IMR-90 (cell line): ENCODE measurements at regions not wholly inside any gene's neighbourhood (a gene's known extent, or its start where the extent isn't known, plus 50 kb on each side); places are given as distances from the start of the nearest gene placed in this dataset.

Experiments
- POLR2A ChIP-seq: IDR thresholded peaks from 2 replicates; pipeline ENCODE4 v1.6.1; 2012; ENCODE audit warnings: mild to moderate bottlenecking, low read depth, low read length
- TF ChIP-seq, protein P1 (sequence below): conservative IDR thresholded peaks from 2 replicates; pipeline ENCODE4 v1.5.1; 2012; ENCODE audit warnings: mild to moderate bottlenecking, low read depth, low read length, improper control_type of control experiment

DNA sequence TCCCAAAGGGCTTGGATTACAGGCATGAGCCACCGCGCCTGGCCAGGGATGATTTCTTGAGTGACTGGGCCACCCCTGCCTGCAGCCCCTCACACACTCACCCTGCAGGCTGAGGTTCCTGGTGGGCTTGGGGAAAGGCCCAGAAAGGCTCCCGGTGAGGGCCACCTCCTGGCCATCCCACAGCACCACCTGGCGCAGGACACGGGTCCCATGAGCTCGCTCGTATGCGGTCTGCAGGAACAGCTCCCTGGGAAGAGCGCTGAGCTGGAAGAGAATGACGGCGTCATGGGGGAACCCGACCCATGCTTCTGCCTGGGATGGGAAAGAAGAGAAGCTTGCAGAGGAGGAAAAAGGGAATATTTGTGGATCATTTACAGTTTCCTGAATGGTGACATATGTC is 59.3 kb downstream of the RMI2 start:
- TF ChIP-seq, protein P1, sequence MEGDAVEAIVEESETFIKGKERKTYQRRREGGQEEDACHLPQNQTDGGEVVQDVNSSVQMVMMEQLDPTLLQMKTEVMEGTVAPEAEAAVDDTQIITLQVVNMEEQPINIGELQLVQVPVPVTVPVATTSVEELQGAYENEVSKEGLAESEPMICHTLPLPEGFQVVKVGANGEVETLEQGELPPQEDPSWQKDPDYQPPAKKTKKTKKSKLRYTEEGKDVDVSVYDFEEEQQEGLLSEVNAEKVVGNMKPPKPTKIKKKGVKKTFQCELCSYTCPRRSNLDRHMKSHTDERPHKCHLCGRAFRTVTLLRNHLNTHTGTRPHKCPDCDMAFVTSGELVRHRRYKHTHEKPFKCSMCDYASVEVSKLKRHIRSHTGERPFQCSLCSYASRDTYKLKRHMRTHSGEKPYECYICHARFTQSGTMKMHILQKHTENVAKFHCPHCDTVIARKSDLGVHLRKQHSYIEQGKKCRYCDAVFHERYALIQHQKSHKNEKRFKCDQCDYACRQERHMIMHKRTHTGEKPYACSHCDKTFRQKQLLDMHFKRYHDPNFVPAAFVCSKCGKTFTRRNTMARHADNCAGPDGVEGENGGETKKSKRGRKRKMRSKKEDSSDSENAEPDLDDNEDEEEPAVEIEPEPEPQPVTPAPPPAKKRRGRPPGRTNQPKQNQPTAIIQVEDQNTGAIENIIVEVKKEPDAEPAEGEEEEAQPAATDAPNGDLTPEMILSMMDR, result no peak
- no peak for TF ChIP-seq POLR2A
